NCI-H345 treated with DMSO at 0.1 percent for 48 hours (cell line): ENCODE measurements at regions not wholly inside any gene's neighbourhood (a gene's known extent, or its start where the extent isn't known, plus 50 kb on each side); places are given as distances from the start of the nearest gene placed in this dataset.

ENCODE experiments used
- DNase-seq: peaks from one replicate; lab custom pipeline; 2025; ENCODE audit not compliant: unreplicated experiment; lab: John Stamatoyannopoulos, UW

DNA sequence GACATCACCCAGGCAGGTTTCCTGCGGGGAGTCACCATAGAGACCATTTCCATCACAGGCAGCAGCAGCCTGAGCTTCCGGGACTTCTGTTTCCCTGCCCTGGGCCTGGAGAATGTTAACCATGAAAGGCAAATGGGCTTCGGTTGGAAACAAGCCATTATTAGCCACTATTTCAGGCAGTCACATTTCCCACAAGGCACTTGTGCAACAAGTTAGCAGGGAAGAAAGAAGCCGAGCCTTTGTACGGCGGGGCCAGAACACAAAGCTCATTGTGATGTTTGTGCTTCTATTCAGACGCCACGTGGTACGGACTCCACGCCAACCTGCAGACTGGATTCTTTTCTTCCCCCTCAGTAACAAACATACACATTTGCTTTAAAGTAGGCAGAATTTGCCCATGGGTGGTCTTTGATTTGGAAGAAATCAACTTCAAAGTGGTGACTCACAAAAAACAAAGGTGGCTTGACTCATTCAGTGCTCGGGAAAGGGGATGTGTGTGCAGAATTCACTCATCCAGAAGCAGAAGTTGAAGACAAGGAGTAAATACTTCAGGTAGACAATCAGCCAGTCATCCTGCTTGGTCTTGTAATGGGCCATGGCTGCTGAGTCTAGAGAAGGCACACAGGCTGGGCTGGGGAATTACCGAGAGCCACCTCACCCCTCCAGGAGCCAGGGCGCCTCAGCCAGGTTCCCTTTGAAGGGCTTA is 154.2 kb upstream of the PRMT8 start:
- peak; percentile 43 for DNase-seq

DNA sequence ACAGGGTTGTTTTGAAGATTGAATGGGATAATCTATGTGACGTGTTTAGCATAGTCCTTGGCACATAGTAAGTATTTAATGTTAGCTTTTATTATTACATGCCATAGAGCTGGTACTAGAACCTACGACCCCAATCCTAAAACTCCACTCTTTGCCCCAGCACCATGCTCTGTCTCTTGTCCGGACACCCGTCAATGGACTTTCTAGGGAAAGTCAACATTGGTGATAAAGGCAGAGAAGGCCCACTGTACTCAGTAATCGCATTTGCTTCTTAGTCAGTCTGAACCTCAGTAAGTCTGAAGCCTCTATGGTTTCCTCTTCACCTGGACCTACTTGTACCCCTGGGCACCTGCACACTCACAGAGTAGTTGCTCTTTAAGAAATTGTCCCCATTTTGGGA is 153.1 kb upstream of the PRMT8 start:
- DNase-seq = no peak

DNA sequence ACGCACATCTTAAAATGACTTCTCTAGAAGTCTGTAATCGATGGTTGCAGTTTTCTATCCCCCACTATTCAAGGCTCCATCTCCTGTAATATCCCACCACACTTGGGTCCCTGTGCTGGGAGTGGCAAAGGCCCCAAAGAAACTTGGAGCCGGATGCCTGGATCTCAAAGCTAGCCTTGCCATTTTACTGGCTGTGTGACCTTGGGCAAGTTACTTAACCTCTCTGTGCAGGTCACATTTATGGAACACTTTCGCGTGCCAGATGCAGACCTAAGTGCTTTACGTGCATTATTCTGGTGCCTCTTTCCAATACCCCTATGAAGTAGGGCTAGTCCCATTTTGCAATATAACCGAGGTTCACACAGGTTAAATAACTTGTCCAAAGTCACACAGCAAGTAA is 151.8 kb upstream of the PRMT8 start:
- no peak for DNase-seq

DNA sequence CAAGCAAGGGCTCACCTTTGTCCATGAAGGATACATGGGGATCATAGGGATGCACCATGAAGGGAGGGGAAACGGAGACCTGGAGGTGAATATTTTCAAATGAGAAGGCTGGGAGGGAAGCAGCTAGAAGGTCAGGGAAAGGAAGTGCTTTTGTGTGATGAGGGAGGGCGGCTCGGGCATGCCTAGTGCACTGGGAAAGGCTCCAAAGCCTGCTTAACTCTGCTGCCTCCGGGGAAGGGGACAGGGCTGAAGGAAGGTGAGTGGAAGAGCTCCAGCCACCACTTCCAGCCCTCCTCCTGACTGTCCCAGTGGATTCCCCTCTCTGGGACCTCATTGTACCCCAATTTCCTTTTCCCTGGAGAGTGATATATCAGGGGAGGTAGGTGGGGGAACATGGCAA is 149.4 kb upstream of the PRMT8 start:
- DNase-seq = peak; percentile 67

DNA sequence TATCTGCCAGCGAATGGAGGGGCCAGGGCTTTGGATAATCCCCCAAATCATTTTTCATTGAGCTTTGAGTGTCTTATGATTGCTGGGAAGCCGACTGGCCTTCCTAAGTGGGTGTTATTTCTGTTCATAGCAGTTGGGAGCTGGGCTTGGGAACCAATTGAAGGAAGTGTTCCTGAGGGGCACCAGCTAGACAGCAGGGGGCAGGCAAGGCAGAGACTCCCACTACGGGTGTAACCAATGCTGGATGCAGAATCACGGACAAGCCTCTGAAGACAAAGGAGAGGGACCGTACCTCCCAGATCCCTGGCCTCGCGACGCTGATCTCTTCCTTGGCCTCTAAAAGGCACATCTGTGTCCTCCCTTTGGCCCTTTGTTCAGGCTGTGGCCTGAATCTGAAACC is 149.0 kb upstream of the PRMT8 start:
- DNase-seq = peak; percentile 40

DNA sequence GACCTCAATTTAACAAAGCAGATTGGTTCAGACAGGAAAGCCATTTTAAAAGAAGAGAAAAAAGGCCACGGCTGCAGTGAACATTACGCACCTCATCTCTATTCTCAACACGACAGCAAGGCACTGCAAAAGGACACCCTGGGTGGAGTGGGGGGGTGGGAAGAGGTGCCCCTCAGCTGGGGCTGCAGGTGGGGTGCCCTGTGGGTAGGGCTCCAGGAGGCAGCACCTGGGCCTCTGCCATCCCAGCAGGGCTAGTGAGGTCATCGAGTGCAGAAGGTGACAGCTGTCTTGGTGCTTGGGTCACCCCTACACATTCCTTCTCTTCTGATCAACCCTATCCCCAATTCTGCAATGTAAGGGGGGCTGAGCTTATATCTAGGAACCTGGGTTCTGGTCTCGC is 142.9 kb upstream of the PRMT8 start:
- DNase-seq = no peak

DNA sequence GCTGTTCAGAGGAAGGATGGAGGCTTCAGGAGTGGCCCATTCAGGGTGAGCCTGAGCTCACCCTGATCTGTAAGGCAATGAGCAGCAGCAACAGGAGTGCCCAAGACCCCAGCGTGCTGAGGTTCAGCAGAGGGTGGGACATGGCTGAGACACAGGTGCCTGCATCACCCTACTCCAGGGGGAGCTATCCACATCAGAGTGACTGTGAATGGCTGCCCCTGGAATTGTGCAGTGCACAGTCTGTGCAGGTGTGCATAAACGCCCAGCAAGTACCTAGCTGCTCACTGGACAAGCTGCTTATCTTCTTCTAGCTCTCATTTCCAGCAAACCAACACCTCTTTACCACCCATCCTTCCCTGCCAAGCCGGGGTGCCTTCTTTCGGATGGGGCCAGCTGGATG is 140.6 kb upstream of the PRMT8 start:
- DNase-seq = no peak

DNA sequence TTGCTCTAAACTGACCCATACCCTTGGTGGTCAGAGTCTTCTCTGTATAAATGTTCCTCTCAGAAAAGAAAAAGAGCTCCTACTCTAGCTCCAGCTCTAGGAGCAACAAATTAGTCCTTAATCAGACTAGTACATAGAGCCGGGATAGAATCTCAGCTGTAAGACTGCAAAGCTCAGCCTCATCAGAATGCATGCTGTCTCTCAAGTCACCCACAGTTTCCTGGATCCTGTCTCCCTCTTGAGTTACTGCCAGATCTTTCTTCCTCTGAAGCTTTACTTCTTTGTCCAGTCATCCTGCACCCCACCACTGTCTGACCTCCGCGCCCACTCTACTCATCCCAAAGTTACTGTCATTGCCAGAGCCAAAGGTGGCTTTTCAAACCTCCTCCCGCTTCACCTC is 139.3 kb upstream of the PRMT8 start:
- no peak for DNase-seq

DNA sequence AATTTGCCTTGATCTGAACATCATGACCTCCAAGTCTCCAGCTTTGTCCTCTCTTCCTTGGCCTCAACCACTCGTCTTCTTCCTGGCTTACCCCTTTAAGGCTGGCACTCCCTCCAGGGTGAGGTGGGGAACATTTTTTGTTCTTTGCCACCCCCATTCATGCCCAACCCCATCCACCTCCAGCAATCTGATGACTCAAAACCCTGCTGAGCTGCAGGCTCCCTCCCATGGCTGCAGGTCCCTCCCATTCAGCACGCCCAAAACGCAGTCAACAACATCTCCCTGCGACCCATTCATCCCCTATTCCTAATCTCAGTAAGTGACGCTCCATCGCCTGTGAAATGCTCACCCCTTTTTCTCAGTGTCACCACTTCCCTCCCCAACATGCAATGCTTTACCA is 138.8 kb upstream of the PRMT8 start:
- no peak for DNase-seq

DNA sequence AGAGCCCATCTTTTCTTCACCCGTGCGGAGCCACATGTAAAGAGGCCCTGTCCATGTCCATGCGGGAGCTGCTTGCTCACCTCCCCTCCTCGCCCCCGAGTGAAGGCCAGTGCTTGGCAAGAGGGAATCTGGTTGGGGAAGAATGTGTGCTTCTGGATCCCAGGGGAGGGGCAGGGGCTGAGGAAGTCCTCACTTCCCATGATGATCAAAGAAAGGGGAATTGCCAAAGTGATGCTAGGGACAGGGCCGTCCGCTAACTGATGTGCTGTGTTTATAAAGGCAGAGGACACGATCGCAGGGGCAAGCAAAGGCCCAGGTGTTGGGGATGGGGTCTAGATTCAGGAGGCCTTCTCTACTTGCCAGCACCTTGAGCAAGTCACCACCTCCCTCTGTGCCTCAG is 137.4 kb upstream of the PRMT8 start:
- no peak for DNase-seq

DNA sequence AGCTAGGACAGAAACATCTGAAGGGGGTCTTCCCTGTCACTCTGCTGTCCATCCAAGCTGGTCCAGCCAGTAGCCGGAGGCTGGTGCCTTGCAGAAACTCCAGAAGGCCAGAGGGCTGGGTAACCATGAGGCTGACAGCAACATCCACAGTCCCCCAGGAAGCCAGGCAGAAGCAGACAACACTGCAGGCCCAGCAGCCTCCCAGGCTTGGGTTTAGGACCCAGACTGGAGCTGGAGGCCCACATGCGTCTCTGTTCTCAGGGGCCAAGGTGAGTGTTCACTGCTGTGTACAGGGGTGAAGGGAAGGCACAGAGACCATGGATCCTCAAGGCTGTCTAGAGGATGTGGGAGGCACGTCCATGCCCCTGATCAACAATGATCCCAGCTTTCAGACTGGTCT is 136.4 kb upstream of the PRMT8 start:
- no peak for DNase-seq

DNA sequence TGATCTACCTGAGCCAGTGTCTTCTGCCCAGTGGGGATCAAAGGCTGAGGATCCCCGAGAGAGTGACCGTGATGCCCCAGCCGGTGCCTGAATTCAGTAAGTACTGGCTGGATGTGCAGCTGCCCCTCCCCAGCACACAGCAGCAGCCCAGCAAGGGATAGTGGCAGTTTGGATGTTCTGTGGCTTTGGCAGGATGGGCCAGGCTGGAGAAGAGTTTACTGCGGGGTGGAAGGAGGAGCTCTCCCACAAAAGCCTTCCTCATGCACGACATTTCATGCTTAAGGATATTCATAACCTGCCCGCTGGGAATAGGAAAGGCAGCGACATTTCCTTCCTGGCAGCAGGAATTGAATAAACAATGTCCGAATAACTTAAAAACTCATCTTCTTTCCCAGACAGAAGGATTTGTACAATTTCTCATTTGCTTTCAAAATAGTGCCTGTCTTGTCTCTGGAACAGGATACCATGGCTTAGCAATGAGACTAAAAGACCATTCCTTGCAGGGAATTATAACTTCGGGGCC is 135.6 kb upstream of the PRMT8 start:
- DNase-seq = no peak

DNA sequence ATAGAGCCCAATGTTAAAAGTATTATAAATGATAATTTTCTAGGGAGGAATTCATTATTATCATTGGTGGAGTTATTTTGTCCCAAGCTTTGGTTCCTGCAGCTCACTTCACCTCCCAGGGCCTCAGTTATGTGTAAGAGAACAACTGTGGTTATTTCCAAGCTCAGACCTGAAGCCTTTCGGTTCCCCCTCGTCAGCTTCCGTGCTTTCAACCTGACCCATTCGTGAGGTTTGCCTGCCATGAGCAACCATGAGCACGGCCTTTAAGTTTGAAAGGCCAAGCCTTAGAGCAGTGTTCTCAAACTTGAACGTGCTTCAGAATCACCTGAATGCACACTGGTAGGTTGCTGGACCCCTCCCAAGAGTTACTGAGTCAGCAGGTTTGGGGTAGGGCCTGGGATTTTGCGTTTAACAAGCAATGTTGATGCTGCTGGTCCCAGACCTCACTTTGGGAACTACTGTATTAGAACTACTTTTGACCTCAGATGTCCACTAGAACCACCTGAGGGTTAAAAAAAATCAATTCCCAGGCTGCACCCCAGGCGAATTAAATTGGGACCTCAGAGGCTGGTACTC is 133.0 kb upstream of the PRMT8 start:
- DNase-seq = no peak

DNA sequence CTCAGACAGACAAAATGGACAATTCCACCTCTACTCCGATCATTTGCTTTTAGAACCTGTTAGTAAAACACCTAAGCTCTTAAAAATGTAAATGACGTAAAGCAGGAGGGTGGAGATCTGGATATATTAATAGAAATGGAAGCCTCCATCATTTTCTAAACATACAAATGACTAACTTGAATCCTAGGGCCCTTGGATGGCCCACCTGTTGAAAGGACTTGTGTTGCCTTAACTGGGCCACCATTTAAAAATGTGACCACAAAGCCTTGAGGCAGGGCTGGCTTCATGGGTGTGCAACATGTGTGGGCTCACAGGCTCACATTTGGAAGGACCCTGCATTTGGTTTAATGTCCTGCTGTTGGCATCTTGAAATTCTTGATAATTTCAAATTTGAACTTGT is 131.5 kb upstream of the PRMT8 start:
- no peak for DNase-seq

DNA sequence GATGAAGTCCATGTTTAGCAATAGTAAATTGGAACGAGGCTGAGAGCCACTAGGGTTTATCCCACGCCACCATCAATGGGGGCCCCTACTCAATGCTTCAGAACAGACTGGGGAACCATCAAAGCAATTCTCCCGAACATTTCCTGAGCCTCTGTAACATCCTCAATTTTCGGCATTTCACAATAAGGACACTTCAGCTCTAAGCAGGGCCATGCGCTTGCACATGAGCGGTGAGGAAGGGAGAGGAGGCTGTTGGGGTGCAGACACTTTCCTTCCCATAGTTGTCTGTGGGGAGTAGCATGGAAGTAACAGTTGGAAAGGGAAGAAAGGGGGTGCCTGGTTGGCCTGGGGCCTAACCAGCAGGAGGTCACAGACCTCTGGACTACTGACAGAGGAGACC is 129.9 kb upstream of the PRMT8 start:
- no peak for DNase-seq

DNA sequence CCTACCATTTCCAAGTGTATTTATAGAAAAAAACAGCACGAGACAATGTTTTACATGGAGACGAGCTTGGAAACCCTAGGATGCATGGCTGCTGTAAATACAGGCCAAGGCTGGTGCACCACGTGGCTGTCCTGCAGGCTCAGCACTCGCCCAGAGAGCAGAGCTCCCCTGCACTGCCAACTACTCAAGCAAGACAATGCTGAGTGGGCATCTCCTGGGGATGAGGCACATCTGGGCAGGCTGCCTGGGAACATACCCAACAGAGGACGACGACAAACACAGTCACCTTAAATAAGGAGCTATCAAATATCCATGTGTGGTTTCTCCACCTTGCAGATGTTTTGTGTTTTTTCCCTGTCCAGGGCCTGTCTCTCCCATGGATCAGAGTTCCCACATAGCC is 128.3 kb upstream of the PRMT8 start:
- peak; percentile 61 for DNase-seq

DNA sequence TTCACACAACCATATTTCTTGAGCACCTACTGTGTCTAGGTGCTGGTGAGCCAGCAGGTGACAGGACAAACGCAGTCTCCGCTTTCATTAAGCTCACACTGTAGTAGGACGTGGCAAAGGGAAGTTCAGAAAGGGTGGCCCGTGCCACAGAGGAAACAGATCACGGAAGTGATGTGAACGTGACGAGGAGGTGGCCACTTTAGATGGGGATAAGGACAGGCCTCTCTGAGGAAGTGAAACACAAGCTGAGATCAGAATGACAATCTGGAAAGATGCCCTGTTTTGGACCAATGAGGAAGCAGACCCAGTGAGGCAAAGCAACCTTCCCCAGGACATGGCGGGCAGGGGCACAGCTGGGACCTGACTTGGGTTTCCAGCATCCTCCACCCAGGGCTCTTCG is 127.4 kb upstream of the PRMT8 start:
- DNase-seq = no peak

DNA sequence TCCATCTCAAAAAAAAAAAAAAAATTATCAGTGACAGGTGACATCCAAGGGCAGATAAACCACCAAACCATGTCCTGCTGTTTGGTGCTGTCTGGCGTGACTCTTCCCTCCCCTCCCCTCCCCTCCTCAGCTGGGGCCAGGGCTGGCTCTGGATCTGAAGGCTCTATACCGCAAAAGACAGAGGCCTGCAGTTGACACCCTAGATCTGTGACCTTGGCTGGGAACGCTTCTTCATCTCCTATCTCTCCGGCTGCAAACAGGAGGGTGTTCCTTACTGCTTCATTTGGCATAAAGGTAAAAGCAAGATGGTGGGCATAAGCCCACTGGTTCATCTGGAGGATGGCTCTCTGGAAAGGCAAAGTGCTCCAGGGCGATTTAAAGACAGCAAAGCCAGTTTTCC is 126.8 kb upstream of the PRMT8 start:
- no peak for DNase-seq

DNA sequence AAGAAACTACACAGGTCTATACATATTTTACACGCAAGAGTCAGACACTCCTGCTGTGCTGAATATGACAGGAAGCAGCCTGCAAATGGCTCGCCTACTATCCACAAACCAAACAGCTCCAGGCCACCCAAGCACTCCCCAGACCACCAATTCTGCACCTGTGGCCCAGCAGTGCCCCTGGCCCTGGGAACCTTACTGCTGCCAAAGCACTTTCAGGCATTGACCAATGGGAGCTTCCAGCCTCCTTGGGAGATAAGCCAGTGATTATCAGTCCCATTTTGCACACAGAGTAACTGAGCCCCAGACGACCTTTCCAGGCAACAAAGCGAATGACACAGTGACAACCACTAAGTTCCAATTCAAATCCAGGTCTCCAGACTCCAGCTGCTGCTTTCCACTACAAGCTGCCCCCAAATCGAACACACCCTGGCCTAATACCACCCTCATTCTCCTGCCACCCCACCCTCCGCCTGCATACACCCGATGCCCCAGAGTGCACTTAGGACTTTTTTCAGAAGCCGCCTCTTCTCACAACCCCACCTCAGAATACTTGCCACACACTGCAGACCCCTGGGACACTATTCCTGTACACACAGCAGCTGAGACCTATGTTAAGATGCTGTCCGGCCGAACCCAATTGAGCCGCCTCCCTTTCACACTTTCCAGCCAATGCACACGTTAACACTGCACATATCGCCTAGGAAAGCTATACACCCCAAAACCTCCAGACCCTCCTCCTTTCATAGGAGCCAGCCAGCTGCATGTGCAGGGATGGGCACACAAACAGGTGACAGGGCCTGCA is 126.1 kb upstream of the PRMT8 start:
- no peak for DNase-seq

DNA sequence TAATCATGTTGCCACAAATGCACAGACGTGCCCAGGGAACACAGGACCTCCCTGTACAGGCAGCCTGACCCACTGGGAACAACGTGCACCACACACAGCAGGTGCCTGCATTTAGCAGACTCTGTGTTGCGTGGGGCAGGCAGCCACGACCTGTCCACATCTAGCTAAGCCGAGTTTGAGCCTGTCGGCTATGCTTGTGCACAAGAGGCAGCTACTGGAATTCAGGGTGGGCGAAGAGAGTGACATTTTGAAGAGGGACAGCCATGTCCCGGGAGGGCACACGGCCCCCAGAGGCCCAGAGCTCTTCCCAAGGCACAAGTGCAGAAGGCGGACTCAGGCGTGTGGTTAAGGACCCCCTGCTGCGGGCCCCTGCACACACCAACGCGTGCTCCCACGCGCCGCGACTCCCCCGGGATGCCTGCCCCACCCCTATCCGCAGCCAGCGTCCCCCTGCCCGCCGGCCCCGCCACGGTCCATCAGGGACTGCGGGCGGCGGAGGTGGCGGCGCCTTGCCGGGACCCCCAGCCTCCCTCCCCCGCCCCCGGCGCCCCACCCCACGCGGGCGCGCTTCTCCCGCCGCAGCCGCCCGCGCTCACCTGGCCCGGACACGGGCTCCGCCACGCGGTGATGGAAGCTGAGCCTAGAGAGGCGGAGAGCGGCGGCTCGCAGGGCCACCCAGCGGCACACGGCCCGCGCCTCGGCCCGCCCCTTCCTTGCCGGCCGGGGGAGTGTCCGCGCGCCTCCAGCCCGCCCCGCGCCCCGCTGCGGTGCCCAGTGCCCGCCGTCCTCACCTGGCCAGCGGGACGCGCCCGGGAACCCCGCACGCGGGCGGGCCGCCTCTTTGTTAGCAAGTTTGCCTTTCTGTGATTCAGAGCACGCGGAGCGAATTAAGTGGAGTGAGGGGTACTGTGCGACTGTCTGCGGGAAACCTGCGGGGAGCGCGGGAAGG is 125.3 kb upstream of the PRMT8 start:
- no peak for DNase-seq

DNA sequence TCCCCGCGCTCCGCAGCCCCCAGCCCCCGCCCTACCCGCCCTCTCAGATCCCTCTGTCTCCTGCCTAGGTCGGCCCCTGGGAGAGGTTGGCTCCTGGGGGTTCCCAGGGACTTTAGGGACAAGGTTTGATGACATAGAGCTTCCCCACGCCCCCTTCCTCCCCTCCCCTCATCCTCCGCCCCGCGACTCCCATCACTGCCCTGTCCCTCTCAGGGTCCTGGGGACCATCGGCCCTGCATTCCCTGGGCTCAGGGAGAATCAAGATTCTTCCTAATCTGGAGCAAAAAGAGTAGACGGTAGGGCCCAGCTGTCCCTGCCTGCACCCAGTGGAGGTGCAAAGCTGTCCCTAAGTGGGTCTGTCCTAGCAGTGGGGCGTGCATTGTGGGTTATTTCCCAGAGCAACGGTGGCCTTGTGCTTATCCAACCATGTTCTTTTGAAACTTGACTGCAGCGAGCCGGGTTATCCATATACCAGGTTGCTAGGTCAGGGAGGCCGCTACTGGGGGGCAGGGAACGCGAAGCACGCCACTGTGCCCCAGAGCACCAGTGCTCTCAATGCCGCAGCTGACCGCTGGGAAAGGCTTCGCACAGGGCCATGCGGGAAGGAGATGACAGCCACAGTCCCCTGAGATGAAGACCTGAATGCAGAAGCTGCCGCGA is 124.4 kb upstream of the PRMT8 start:
- no peak for DNase-seq
